HT1080 (cell line): ENCODE measurements at regions not wholly inside any gene's neighbourhood (a gene's known extent, or its start where the extent isn't known, plus 50 kb on each side); places are given as distances from the start of the nearest gene placed in this dataset.
A peak's percentile ranks its signal among the peaks of the same experiment; 100 is the strongest.
"Not testable (repeated sequence)": the region's sequence is repeated elsewhere in the genome, so short reads cannot be mapped to it uniquely, and the experiment has no call there.

ENCODE experiments used
- DNase-seq: peaks from one replicate; pipeline ENCODE4 v3.0.0-alpha.2; 2015; ENCODE audit warnings: low read depth

GRCh38 chr10:59456199-59456598 is 93.8 kb upstream of the FAM13C start:
- DNase-seq = peak; percentile 26

- no peak for DNase-seq
Measured at GRCh38 chr10:59454171-59454919, 92.0 kb upstream of the FAM13C start.

DNA sequence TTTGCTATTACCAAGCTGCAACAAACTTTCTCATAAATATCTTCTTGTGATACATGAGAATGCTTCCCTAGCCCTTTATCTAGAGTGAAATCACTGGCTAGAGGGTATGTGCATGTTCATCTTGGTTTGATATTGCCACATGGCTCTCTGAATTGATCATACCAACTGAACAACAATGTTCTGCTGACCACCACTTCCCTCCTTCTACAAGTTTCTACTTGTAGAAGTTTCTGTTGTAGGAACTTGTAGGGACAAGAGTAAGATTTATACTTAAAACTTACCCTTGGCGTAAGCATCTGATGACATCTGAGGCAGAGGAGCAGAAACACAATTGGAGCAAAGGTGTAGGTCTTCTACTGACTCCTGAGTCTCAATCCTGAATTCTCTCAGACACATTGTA is 86.3 kb upstream of the FAM13C start:
- no peak for DNase-seq

GRCh38 chr10:59435707-59436106 is 73.4 kb upstream of the FAM13C start:
- no peak for DNase-seq

GRCh38 chr10:59434463-59435321 is 72.3 kb upstream of the FAM13C start:
- DNase-seq = peak; percentile 61

- peak; percentile 10 for DNase-seq
Measured at GRCh38 chr10:59433720-59434428, 71.5 kb upstream of the FAM13C start.

DNA sequence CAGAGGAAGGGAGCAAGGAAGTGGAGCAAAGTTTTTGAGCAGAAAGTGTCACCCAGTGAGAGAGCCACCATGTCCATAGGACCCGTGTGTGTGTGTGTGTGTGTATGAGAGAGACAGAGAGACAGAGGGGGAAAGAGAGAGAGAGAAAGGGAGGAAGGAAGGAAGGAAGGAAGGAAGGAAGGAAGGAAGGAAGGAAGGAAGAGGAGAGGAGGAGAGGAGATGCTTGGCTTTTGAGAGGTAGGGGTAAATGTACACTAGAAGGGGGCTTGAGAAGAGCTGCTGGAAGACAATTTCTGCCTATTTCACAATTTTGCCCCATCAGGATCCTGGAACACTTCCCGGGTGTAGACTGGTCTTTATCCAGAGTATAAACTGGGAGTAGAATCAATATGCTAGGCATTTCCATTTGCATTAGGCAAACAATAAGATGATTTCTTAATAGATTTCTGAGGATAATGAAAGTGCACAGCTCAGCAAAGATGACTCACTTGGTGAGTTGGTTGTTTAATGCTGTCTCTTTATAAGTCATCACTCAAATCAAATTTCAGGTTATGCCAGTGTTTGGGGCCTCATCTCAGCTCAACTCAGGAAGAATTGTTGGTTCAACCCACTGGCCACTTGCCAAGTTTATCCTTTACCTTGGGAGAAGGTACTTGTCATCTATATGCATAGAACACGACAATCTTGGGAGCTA is 70.0 kb upstream of the FAM13C start:
- DNase-seq = peak; percentile 55

DNA sequence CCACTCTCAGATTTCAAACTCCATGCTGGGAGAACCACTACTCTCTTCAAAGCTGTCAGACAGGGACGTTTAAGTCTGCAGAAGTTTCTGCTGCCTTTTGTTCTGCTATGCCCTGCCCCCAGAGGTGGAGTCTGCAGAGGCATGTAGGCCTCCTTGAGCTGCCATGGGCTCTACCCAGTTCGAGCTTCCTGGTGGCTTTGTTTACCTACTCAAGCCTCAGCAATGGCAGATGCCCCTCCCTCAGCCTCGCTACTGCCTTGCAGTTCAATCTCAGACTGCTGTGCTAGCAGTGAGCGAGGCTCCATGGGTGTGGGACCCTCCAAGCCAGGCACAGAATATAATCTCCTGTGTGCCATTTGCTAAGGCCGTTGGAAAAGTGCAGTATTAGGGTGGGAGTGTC is 51.4 kb upstream of the FAM13C start:
- DNase-seq = not testable (repeated sequence)
